H1 (cell line): ENCODE measurements at regions not wholly inside any gene's neighbourhood (a gene's known extent, or its start where the extent isn't known, plus 50 kb on each side); places are given as distances from the start of the nearest gene placed in this dataset.

Experiments used
- CTCF ChIA-PET: fragments of 300-600 bp; sonication (Branson Sonifier 250); formaldehyde crosslinking; loops from one replicate; lab custom pipeline; 2021; ENCODE audit not compliant: partially characterized antibody; lab: Charles Lee
- POLR2A ChIA-PET: fragments of 300-600 bp; sonication (Branson Sonifier 250); formaldehyde crosslinking; loops from one replicate; lab custom pipeline; 2021; ENCODE audit warnings: inconsistent platforms; ENCODE audit not compliant: partially characterized antibody; lab: Charles Lee
- DNase-seq, 2 experiments: peaks; one replicate each; pipeline versions ENCODE4 v3.0.0 to v3.0.0-alpha.2; 2010 to 2022; ENCODE audit warnings: low spot score in 2 of 2, low read depth in 1 of 2, mixed read lengths in 1 of 2
- FAIRE-seq: peaks from 2 replicates; lab custom pipeline; 2011; peaks lifted over from hg19 to GRCh38; lab: Jason Lieb, UNC
- H2AFZ ChIP-seq: 2 replicates; pipeline ENCODE4 v1.8.1; 2012; ENCODE audit warnings: low read length, inconsistent platforms
- H2AK5ac ChIP-seq: 2 replicates; pipeline ENCODE4 v1.6.1; 2013; ENCODE audit warnings: low read depth, low read length
- H2BK120ac ChIP-seq: replicated peaks from 2 replicates; pipeline ENCODE3; 2013; ENCODE audit warnings: low read depth, low read length, inconsistent platforms
- H2BK12ac ChIP-seq: 2 replicates; pipeline ENCODE4 v1.6.1; 2013; ENCODE audit warnings: low read depth, low read length
- H2BK15ac ChIP-seq: 2 replicates; pipeline ENCODE4 v1.6.1; 2013; ENCODE audit warnings: low read length
- H2BK20ac ChIP-seq: 2 replicates; pipeline ENCODE4 v1.6.1; 2013; ENCODE audit warnings: low read length
- H2BK5ac ChIP-seq: 2 replicates; pipeline ENCODE4 v1.6.1; 2013; ENCODE audit warnings: low read depth, low read length
- H3K14ac ChIP-seq: 2 replicates; pipeline ENCODE4 v1.6.1; 2013; ENCODE audit warnings: inconsistent platforms; ENCODE audit not compliant: insufficient read length
- H3K18ac ChIP-seq: 2 replicates; pipeline ENCODE4 v1.6.1; 2013; ENCODE audit warnings: low read length; ENCODE audit errors: extremely low read depth
- H3K23ac ChIP-seq: 2 replicates; pipeline ENCODE4 v1.6.1; 2013; ENCODE audit warnings: inconsistent platforms; ENCODE audit not compliant: insufficient read length
- H3K23me2 ChIP-seq: 2 replicates; pipeline ENCODE4 v1.6.1; 2013; ENCODE audit warnings: low read depth, low read length
- H3K27ac ChIP-seq: 2 replicates; pipeline ENCODE4 v1.6.1; 2011; ENCODE audit warnings: low read depth, low read length, inconsistent platforms
- H3K27me3 ChIP-seq, 4 experiments: replicated peaks in 1 of 4; 1 replicate in 1 of 4; 2 replicates in 3 of 4; pipeline versions ENCODE4 v1.6.1 to v1.8.1; 2011 to 2013; ENCODE audit warnings: low read length in 3 of 4, mild to moderate bottlenecking in 3 of 4, inconsistent platforms in 2 of 4, mixed read lengths in 2 of 4, moderate library complexity in 1 of 4; ENCODE audit not compliant: control insufficient read depth in 3 of 4, insufficient read depth in 3 of 4; ENCODE audit errors: extremely low read depth in 1 of 4
- H3K36me3 ChIP-seq, 4 experiments: 2 replicates each; pipeline versions ENCODE4 v1.6.1 to v1.8.1; 2011 to 2013; ENCODE audit warnings: mild to moderate bottlenecking in 4 of 4, low read length in 3 of 4, moderate library complexity in 2 of 4, control low read depth in 1 of 4, inconsistent platforms in 1 of 4; ENCODE audit not compliant: insufficient read depth in 4 of 4, control insufficient read depth in 2 of 4
- H3K4ac ChIP-seq: replicated peaks from 2 replicates; pipeline ENCODE3; 2013; ENCODE audit warnings: low read length, low read depth, mixed read lengths, inconsistent platforms; ENCODE audit not compliant: insufficient read length
- H3K4me1 ChIP-seq, 4 experiments: replicated peaks in 1 of 4; 1 replicate in 1 of 4; 2 replicates in 3 of 4; pipeline versions ENCODE4 v1.6.1 to v1.8.1; 2011 to 2013; ENCODE audit warnings: low read length in 3 of 4, inconsistent platforms in 2 of 4, mixed read lengths in 1 of 4; ENCODE audit not compliant: insufficient read depth in 4 of 4, control insufficient read depth in 3 of 4
- H3K4me2 ChIP-seq, 2 experiments: 2 replicates each; pipeline versions ENCODE4 v1.6.1 to v1.8.1; 2011 to 2013; ENCODE audit warnings: low read depth in 2 of 2, low read length in 2 of 2, control low read depth in 1 of 2, inconsistent platforms in 1 of 2, mild to moderate bottlenecking in 1 of 2; ENCODE audit not compliant: insufficient read depth in 1 of 2
- H3K4me3 ChIP-seq, 4 experiments: fragments of 200-600, 300-600 bp in 1 of 4; sonication (generic), shearing (Covaris generic), sonication (Bioruptor Twin) in 1 of 4; 2 replicates each; pipeline versions ENCODE4 v1.5.1 to v1.8.1; 2011 to 2016; ENCODE audit warnings: low read length in 4 of 4, low read depth in 3 of 4, control low read depth in 2 of 4, inconsistent platforms in 2 of 4, mild to moderate bottlenecking in 2 of 4, mixed read lengths in 1 of 4, moderate library complexity in 1 of 4; ENCODE audit not compliant: insufficient read depth in 2 of 4; ENCODE audit errors: extremely low read depth in 1 of 4
- H3K56ac ChIP-seq: replicated peaks from 2 replicates; pipeline ENCODE3; 2013; ENCODE audit warnings: low read depth, mild to moderate bottlenecking, mixed read lengths, low read length, inconsistent platforms; ENCODE audit not compliant: insufficient read length
- H3K79me1 ChIP-seq: 2 replicates; pipeline ENCODE4 v1.6.1; 2013; ENCODE audit warnings: low read depth, low read length, control low read depth
- H3K79me2 ChIP-seq, 2 experiments: 2 replicates each; pipeline versions ENCODE4 v1.6.1 to v1.8.1; 2012 to 2013; ENCODE audit warnings: low read length in 2 of 2, mild to moderate bottlenecking in 2 of 2, inconsistent platforms in 1 of 2; ENCODE audit not compliant: insufficient read depth in 2 of 2, control insufficient read depth in 1 of 2
- H3K9ac ChIP-seq, 4 experiments: replicated peaks in 1 of 4; 1 replicate in 1 of 4; 2 replicates in 3 of 4; pipeline versions ENCODE4 v1.6.1 to v1.8.1; 2011 to 2013; ENCODE audit warnings: low read depth in 3 of 4, low read length in 3 of 4, control low read depth in 2 of 4, mild to moderate bottlenecking in 2 of 4, moderate library complexity in 2 of 4, inconsistent platforms in 1 of 4; ENCODE audit errors: extremely low read depth in 1 of 4
- H3K9me3 ChIP-seq, 2 experiments: 2 replicates each; pipeline versions ENCODE4 v1.6.1 to v1.8.1; 2012 to 2013; ENCODE audit warnings: mild to moderate bottlenecking in 2 of 2, moderate library complexity in 2 of 2, control low read depth in 1 of 2, inconsistent platforms in 1 of 2, low read depth in 1 of 2, low read length in 1 of 2, mixed read lengths in 1 of 2; ENCODE audit not compliant: insufficient read depth in 2 of 2
- H4K20me1 ChIP-seq, 2 experiments: replicated peaks in 1 of 2; 2 replicates each; pipeline versions ENCODE3 to v1.8.1; 2011 to 2013; ENCODE audit warnings: inconsistent platforms in 2 of 2, low read length in 2 of 2, mild to moderate bottlenecking in 1 of 2; ENCODE audit not compliant: insufficient read depth in 2 of 2, control insufficient read depth in 1 of 2
- H4K5ac ChIP-seq: 2 replicates; pipeline ENCODE4 v1.6.1; 2013; ENCODE audit warnings: low read length, low read depth, mixed read lengths, inconsistent platforms; ENCODE audit not compliant: insufficient read length
- H4K8ac ChIP-seq: 2 replicates; pipeline ENCODE4 v1.8.0; 2013; ENCODE audit warnings: mild to moderate bottlenecking, moderate library complexity, low read length, inconsistent platforms; ENCODE audit not compliant: insufficient read depth; ENCODE audit errors: extremely low read depth
- H4K91ac ChIP-seq: replicated peaks from 2 replicates; pipeline ENCODE3; 2013; ENCODE audit warnings: low read length, mixed read lengths, inconsistent platforms; ENCODE audit not compliant: insufficient read length
- BCL11A ChIP-seq, 2 experiments: IDR thresholded peaks; one replicate each; pipeline ENCODE4 v1.6.1; 2011; ENCODE audit warnings: low read depth in 2 of 2, low read length in 2 of 2, mild to moderate bottlenecking in 2 of 2
- CEBPB ChIP-seq: IDR thresholded peaks from 2 replicates; pipeline ENCODE4 v1.6.1; 2012; ENCODE audit warnings: low read depth, low read length
- CHD2 ChIP-seq: IDR thresholded peaks from 2 replicates; pipeline ENCODE4 v1.6.1; 2012; ENCODE audit warnings: low read length, improper control_type of control experiment
- EGR1 ChIP-seq: IDR thresholded peaks from 2 replicates; pipeline ENCODE4 v1.6.1; 2011; ENCODE audit warnings: low read depth, low read length, borderline replicate concordance
- EP300 ChIP-seq, 2 experiments: IDR thresholded peaks; 1 replicate in 1 of 2; 2 replicates in 1 of 2; pipeline ENCODE4 v1.6.1; 2011 to 2012; ENCODE audit warnings: low read depth in 2 of 2, low read length in 2 of 2, mild to moderate bottlenecking in 2 of 2, borderline replicate concordance in 1 of 2, inconsistent platforms in 1 of 2, moderate library complexity in 1 of 2
- HDAC2 ChIP-seq, 2 experiments: fragments of 300-600 bp in 1 of 2; sonication (generic) in 1 of 2; IDR thresholded peaks; 2 replicates each; pipeline ENCODE4 v1.6.1; 2011 to 2012; ENCODE audit warnings: low read depth in 2 of 2, low read length in 2 of 2, mild to moderate bottlenecking in 2 of 2, moderate library complexity in 2 of 2, borderline replicate concordance in 1 of 2, inconsistent platforms in 1 of 2
- HDAC6 ChIP-seq: IDR thresholded peaks from one replicate; pipeline ENCODE4 v1.7.1; 2012; ENCODE audit warnings: low read depth, mild to moderate bottlenecking, inconsistent platforms, low read length, moderate library complexity
- KDM5A ChIP-seq: fragments of 200-600 bp; IDR thresholded peaks from 2 replicates; pipeline ENCODE4 v1.7.1; 2012; ENCODE audit warnings: mild to moderate bottlenecking, low read length, inconsistent platforms, mixed read lengths
- MAFK ChIP-seq: IDR thresholded peaks from 2 replicates; pipeline ENCODE4 v1.6.1; 2012; ENCODE audit warnings: low read depth, mild to moderate bottlenecking, improper control_type of control experiment, low read length
- PHF8 ChIP-seq: fragments of 200-600 bp; sonication (generic); conservative IDR thresholded peaks from 2 replicates; pipeline ENCODE4 v1.7.1; 2012; ENCODE audit warnings: low read depth, mild to moderate bottlenecking, inconsistent platforms, low read length, moderate library complexity
- SP4 ChIP-seq: IDR thresholded peaks from 2 replicates; pipeline ENCODE4 v1.6.1; 2012; ENCODE audit warnings: low read length, inconsistent platforms
- SRF ChIP-seq: IDR thresholded peaks from 2 replicates; pipeline ENCODE4 v1.6.1; 2011; ENCODE audit warnings: mild to moderate bottlenecking, low read depth, low read length, moderate library complexity
- WGBS, 2 experiments: shearing (Covaris generic) in 1 of 2; methylation state at CpG; one replicate each; pipeline versions ENCODE4 v1.1.6 to v1.1.7; 2013 to 2015; ENCODE audit warnings: low lambda C conversion rate in 2 of 2, mixed read lengths in 2 of 2, inconsistent platforms in 1 of 2, low coverage in 1 of 2, missing lambda C conversion rate in 1 of 2; ENCODE audit not compliant: insufficient replicate concordance in 2 of 2, insufficient coverage in 1 of 2, insufficient read length in 1 of 2; ENCODE audit errors: extremely low coverage in 1 of 2, missing lambda C conversion rate in 1 of 2; 5-methylcytosine and 5-hydroxymethylcytosine counted together
- TF ChIP-seq, protein P1 (sequence below): IDR thresholded peaks from 2 replicates; pipeline ENCODE4 v1.6.1; 2011; ENCODE audit warnings: low read length, improper control_type of control experiment

DNA sequence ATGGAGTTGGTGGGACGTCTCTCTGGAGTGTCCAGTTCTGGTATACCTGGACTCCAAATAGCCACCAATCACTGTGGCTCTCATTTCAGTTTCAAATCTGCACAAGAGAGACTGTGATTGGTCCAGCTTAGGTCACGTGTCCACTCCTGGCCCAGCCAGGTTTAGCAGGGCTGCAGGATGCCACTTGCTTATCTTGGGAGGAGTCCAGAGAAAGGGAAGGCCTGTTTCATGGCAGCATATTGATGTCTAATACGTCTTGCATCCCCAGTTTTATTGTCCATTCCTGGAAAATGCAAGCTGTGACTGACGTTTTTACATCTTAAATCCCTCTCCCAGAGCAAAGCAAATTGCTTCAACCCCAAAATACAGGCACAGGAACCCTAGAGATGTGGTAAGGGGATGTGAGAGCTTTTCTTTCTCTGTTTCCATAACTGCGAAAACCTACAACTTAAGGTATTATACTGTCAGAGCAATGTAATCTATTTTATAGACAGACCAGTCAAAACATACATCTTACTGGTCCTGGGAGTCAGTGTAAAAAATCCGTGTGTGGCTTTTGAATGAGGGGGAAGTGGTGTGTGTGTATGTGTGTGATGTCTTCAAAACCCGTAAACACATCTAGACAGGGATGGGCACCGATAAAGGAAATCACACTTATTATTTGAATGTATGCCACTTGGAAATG lies 274.4 kb downstream of the TLE3 start:
- Histone ChIP-seq H2BK5ac (no peak overlapping the region), H3K23me2 (peaks cover 2% of the 10 kb centered on the region; the same call in 1 of the 2 replicates), H4K20me1 (no peaks in the 10 kb centered on the region), H3K23ac (no peak overlapping the region), H2BK12ac (no peak overlapping the region), H3K4ac (no peak overlapping the region), H3K79me1 (no peaks in the 10 kb centered on the region), H2BK15ac (no peak overlapping the region), H2BK20ac (no peak overlapping the region), H3K9ac (no peak overlapping the region), H3K9me3 (no peaks in the 10 kb centered on the region), H2AK5ac (no peak overlapping the region), H2AFZ (no peak overlapping the region), H3K14ac (no peak overlapping the region), H3K36me3 (no peaks in the 10 kb centered on the region), H3K27me3 (peaks cover 0 to 5% (median 2%) of the 10 kb centered on the region in 4 experiments; a peak in 1 of 7 replicates), H2BK120ac (no peak overlapping the region), H3K79me2 (no peaks in the 10 kb centered on the region), H3K56ac (no peak overlapping the region), H4K8ac (no peak overlapping the region), H3K4me1 (peaks cover 0 to 15% (median 9%) of the 10 kb centered on the region in 4 experiments; a peak in 4 of 7 replicates), H3K18ac (no peak overlapping the region), H4K5ac (no peak overlapping the region), H3K27ac (no peak overlapping the region), H3K4me3 (no peak overlapping the region), H4K91ac (no peak overlapping the region), H3K4me2 (no peak overlapping the region)
- ChIA-PET POLR2A (no interaction called here), CTCF (interaction anchor here (1.1 kb wide), 1 partner anchor 60 kb away, joined by 6 read pairs; no protein-coding TSS in a partner anchor)
- DNase-seq: no peak
- FAIRE-seq: no peak
- WGBS, 2 experiments: 79% methylated on average over 8 of the region's 8 CpGs; no CpG with 5 or more reads in 1 of the 2 experiments
- TF ChIP-seq SP4: no peak
- TF ChIP-seq EGR1: no peak
- no peak for TF ChIP-seq CHD2
- no peak for TF ChIP-seq EP300 (IDR thresholded peaks at IDR 0.05; ENCODE audit: borderline replicate concordance in 1 of 2, low read depth in 2 of 2, low read length in 2 of 2)
- TF ChIP-seq, protein P1, sequence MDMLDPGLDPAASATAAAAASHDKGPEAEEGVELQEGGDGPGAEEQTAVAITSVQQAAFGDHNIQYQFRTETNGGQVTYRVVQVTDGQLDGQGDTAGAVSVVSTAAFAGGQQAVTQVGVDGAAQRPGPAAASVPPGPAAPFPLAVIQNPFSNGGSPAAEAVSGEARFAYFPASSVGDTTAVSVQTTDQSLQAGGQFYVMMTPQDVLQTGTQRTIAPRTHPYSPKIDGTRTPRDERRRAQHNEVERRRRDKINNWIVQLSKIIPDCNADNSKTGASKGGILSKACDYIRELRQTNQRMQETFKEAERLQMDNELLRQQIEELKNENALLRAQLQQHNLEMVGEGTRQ: no peak
- TF ChIP-seq HDAC6: no peak
- no peak for TF ChIP-seq KDM5A
- TF ChIP-seq HDAC2 (IDR thresholded peaks at IDR 0.05; ENCODE audit: borderline replicate concordance in 1 of 2, low read depth in 2 of 2, low read length in 2 of 2): no peak
- no peak for TF ChIP-seq SRF
- no peak for TF ChIP-seq PHF8
- no peak for TF ChIP-seq MAFK
- TF ChIP-seq BCL11A (IDR thresholded peaks at IDR 0.05; ENCODE audit: low read depth in 2 of 2, low read length in 2 of 2): no peak
- TF ChIP-seq CEBPB: no peak
